IMR-90 (cell line): ENCODE measurements at regions not wholly inside any gene's neighbourhood (a gene's known extent, or its start where the extent isn't known, plus 50 kb on each side); places are given as distances from the start of the nearest gene placed in this dataset.

Experiments used
- ATAC-seq: fragments of 200-7000 bp; cut with Tn5 transposase; 2 replicates; pipeline ENCODE4 v1.9.1; 2020; ENCODE audit warnings: low read depth, mild to moderate bottlenecking, moderate library complexity
- BruUV-seq: library from RNA; stranded (reverse); fragments of 400-500 nt; replicated peaks from 2 replicates; lab custom pipeline; 2021; lab: Mats Ljungman, UMichigan
- CTCF ChIA-PET: fragments of 300-600 bp; formaldehyde crosslinking; extraction: SDS; loops from one replicate; lab custom pipeline; 2021; ENCODE audit warnings: antibody characterized with exemption; lab: Yijun Ruan, JAX
- POLR2A ChIA-PET: fragments of 300-600 bp; sonication (Branson Sonifier 250); formaldehyde crosslinking; loops from one replicate; lab custom pipeline; 2022; ENCODE audit warnings: antibody characterized with exemption; ENCODE audit not compliant: unreplicated experiment; lab: Charles Lee
- DNase-seq: peaks from one replicate; pipeline ENCODE4 v3.0.0; 2013
- H2AFZ ChIP-seq: replicated peaks from 2 replicates; pipeline ENCODE3; 2013; ENCODE audit warnings: low read length, mild to moderate bottlenecking; ENCODE audit not compliant: poor library complexity
- H2AK5ac ChIP-seq: 2 replicates; pipeline ENCODE4 v1.6.1; 2013; ENCODE audit warnings: low read depth, low read length, inconsistent platforms
- H2AK9ac ChIP-seq: replicated peaks from 2 replicates; pipeline ENCODE3; 2013; ENCODE audit warnings: mild to moderate bottlenecking, low read depth, low read length, moderate library complexity; ENCODE audit not compliant: poor library complexity
- H2BK120ac ChIP-seq: 2 replicates; pipeline ENCODE4 v1.6.1; 2013; ENCODE audit warnings: low read depth, low read length, inconsistent platforms
- H2BK15ac ChIP-seq: 3 replicates; pipeline ENCODE4 v1.6.1; 2013; ENCODE audit warnings: low read depth, low read length, inconsistent platforms
- H2BK20ac ChIP-seq: 2 replicates; pipeline ENCODE4 v1.6.1; 2013; ENCODE audit warnings: low read depth, mild to moderate bottlenecking, inconsistent platforms, low read length, moderate library complexity
- H2BK5ac ChIP-seq: 2 replicates; pipeline ENCODE4 v1.6.1; 2013; ENCODE audit warnings: mild to moderate bottlenecking, low read depth, low read length, inconsistent platforms; ENCODE audit not compliant: poor library complexity, severe bottlenecking
- H3K14ac ChIP-seq: replicated peaks from 2 replicates; pipeline ENCODE4 v1.6.1; 2013; ENCODE audit warnings: low read depth, low read length, inconsistent platforms
- H3K18ac ChIP-seq: 2 replicates; pipeline ENCODE4 v1.6.1; 2013; ENCODE audit warnings: low read depth, low read length, control low read depth
- H3K23ac ChIP-seq: 2 replicates; pipeline ENCODE4 v1.6.1; 2013; ENCODE audit warnings: low read depth, low read length, inconsistent platforms
- H3K27ac ChIP-seq: 2 replicates; pipeline ENCODE4 v1.5.1; 2013; ENCODE audit warnings: mild to moderate bottlenecking, control low read depth, low read length; ENCODE audit not compliant: insufficient read depth
- H3K27me3 ChIP-seq: 2 replicates; pipeline ENCODE4 v1.6.1; 2013; ENCODE audit warnings: low read length; ENCODE audit not compliant: control insufficient read depth, insufficient read depth
- H3K36me3 ChIP-seq: 2 replicates; pipeline ENCODE4 v1.6.1; 2013; ENCODE audit warnings: low read length, mixed read lengths; ENCODE audit not compliant: control insufficient read depth, insufficient read depth
- H3K4ac ChIP-seq: 2 replicates; pipeline ENCODE4 v1.6.1; 2013; ENCODE audit warnings: low read depth, low read length, inconsistent platforms
- H3K4me1 ChIP-seq: 2 replicates; pipeline ENCODE4 v1.6.1; 2013; ENCODE audit warnings: low read length, mixed read lengths; ENCODE audit not compliant: control insufficient read depth, insufficient read depth
- H3K4me2 ChIP-seq: 2 replicates; pipeline ENCODE4 v1.6.1; 2013; ENCODE audit warnings: low read depth, mild to moderate bottlenecking, control low read depth, low read length, moderate library complexity
- H3K4me3 ChIP-seq: 2 replicates; pipeline ENCODE4 v1.5.1; 2013; ENCODE audit warnings: low read depth, mild to moderate bottlenecking, control low read depth, low read length, moderate library complexity; ENCODE audit not compliant: insufficient read depth
- H3K56ac ChIP-seq: 2 replicates; pipeline ENCODE4 v1.6.1; 2013; ENCODE audit warnings: low read length, inconsistent platforms; ENCODE audit not compliant: insufficient read depth; ENCODE audit errors: extremely low read depth
- H3K79me1 ChIP-seq, 2 experiments: 2 replicates each; pipeline ENCODE4 v1.6.1; 2013; ENCODE audit warnings: low read length in 2 of 2, inconsistent platforms in 1 of 2, low read depth in 1 of 2
- H3K9ac ChIP-seq: 2 replicates; pipeline ENCODE4 v1.6.1; 2013; ENCODE audit warnings: low read depth, low read length, control low read depth
- H3K9me1 ChIP-seq: 2 replicates; pipeline ENCODE4 v1.6.1; 2013; ENCODE audit warnings: low read length, inconsistent platforms; ENCODE audit not compliant: insufficient read depth
- H3K9me3 ChIP-seq: 2 replicates; pipeline ENCODE4 v1.6.1; 2013; ENCODE audit warnings: low read length; ENCODE audit not compliant: control insufficient read depth, insufficient read depth
- H4K20me1 ChIP-seq: 2 replicates; pipeline ENCODE4 v1.6.1; 2013; ENCODE audit warnings: low read length, inconsistent platforms; ENCODE audit not compliant: insufficient read depth
- H4K5ac ChIP-seq: 2 replicates; pipeline ENCODE4 v1.6.1; 2013; ENCODE audit warnings: mild to moderate bottlenecking, low read depth, low read length, control low read depth
- H4K8ac ChIP-seq, 2 experiments: 2 replicates each; pipeline ENCODE4 v1.6.1; 2013; ENCODE audit warnings: low read depth in 2 of 2, low read length in 2 of 2, control low read depth in 1 of 2, inconsistent platforms in 1 of 2
- H4K91ac ChIP-seq: 2 replicates; pipeline ENCODE4 v1.6.1; 2013; ENCODE audit warnings: low read depth, low read length, inconsistent platforms; ENCODE audit not compliant: insufficient read depth
- BHLHE40 ChIP-seq: fragments of 150-350 bp; IDR thresholded peaks from 2 replicates; pipeline ENCODE4 v1.6.1; 2016; ENCODE audit warnings: mild to moderate bottlenecking, low read depth, low read length
- MAFK ChIP-seq: IDR thresholded peaks from 2 replicates; pipeline ENCODE4 v1.6.1; 2012; ENCODE audit warnings: low read depth, low read length, improper control_type of control experiment
- dilution Hi-C: fragments of 300-500 bp; cut with HindIII; formaldehyde crosslinking; loops from one replicate; pipeline ENCODE4 v1.14.3; 2018; ENCODE audit warnings: low sequenced_read_pairs; ENCODE audit not compliant: unreplicated experiment
- in situ Hi-C: fragments of 300-500 bp; cut with MboI; formaldehyde crosslinking; loops from 3 replicates; pipeline ENCODE4 v1.14.3; 2019; ENCODE audit warnings: low sequenced_read_pairs, inconsistent platforms, mixed read lengths
- intact Hi-C: fragments of 100-400 bp; cut with micrococcal nuclease; formaldehyde crosslinking; loops from 2 replicates; pipeline ENCODE4 v1.10.0; 2022

- H3K18ac ChIP-seq = no peak overlapping the region
- no peak overlapping the region for H2BK20ac ChIP-seq
- intact Hi-C loops (no loop called here), in situ Hi-C loops (no loop called here), dilution Hi-C loops (no loop called here)
- H4K8ac ChIP-seq = no peak overlapping the region
- ChIA-PET CTCF (no interaction called here), POLR2A (no interaction called here)
- H3K23ac ChIP-seq = no peak overlapping the region
- no peaks in the 10 kb centered on the region for H3K9me3 ChIP-seq
- DNase-seq (no peak), ATAC-seq (no peak)
- no peak overlapping the region for H3K4ac ChIP-seq
- no peak overlapping the region for H4K91ac ChIP-seq
- H2AK5ac ChIP-seq = no peak overlapping the region
- H3K36me3 ChIP-seq = no peaks in the 10 kb centered on the region
- H3K27me3 ChIP-seq = no peaks in the 10 kb centered on the region
- no peaks in the 10 kb centered on the region for H3K79me1 ChIP-seq
- no peaks in the 10 kb centered on the region for H3K9me1 ChIP-seq
- H4K5ac ChIP-seq = no peak overlapping the region
- no peak overlapping the region for H3K9ac ChIP-seq
- no peak overlapping the region for H2BK120ac ChIP-seq
- no peak overlapping the region for H3K56ac ChIP-seq
- no peak for TF ChIP-seq MAFK
- no peak for TF ChIP-seq BHLHE40
- H2BK5ac ChIP-seq = no peak overlapping the region
- no peak overlapping the region for H3K27ac ChIP-seq
- H4K20me1 ChIP-seq = no peaks in the 10 kb centered on the region
- no peak overlapping the region for H3K4me2 ChIP-seq
- no TSS peak for BruUV-seq
- H2AFZ ChIP-seq = no peak overlapping the region
- no peak overlapping the region for H2AK9ac ChIP-seq
- no peak overlapping the region for H3K4me3 ChIP-seq
- H3K4me1 ChIP-seq = no peaks in the 10 kb centered on the region
- no peak overlapping the region for H3K14ac ChIP-seq
- H2BK15ac ChIP-seq = no peak overlapping the region
These were observed 698.3 kb downstream of the MAFB start for GRCh38 chr20:39990692-39991091.
